Activated CD4-positive, alpha-beta memory T cell treated with anti-CD3 and anti-CD28 coated beads, Interleukin-2, amount 10 ng/mL, durations not matched to agents 7 days and 5 days (primary cell): ENCODE measurements at regions not wholly inside any gene's neighbourhood (a gene's known extent, or its start where the extent isn't known, plus 50 kb on each side); places are given as distances from the start of the nearest gene placed in this dataset.

Experiments
- CTCF ChIA-PET: fragments of 350-600 bp; sonication (Branson Sonifier 250); formaldehyde crosslinking; loops from one replicate; lab custom pipeline; 2021; ENCODE audit warnings: antibody characterized with exemption, inconsistent platforms; lab: Charles Lee
- POLR2A ChIA-PET: fragments of 350-600 bp; sonication (Branson Sonifier 250); formaldehyde crosslinking; loops from one replicate; lab custom pipeline; 2021; ENCODE audit warnings: antibody characterized with exemption; lab: Charles Lee
- DNase-seq: peaks from one replicate; pipeline ENCODE4 v3.0.0-alpha.2; 2020
- H3K27ac Mint-ChIP-seq: one replicate; pipeline ENCODE4 v1.8.0; 2021; ENCODE audit warnings: mild to moderate bottlenecking, mixed read lengths
- H3K27me3 Mint-ChIP-seq: one replicate; pipeline ENCODE4 v1.8.0; 2021; ENCODE audit warnings: mixed read lengths
- H3K36me3 Mint-ChIP-seq: one replicate; pipeline ENCODE4 v1.8.0; 2021; ENCODE audit warnings: low read depth, mixed read lengths
- H3K4me1 Mint-ChIP-seq: one replicate; pipeline ENCODE4 v1.8.0; 2021; ENCODE audit warnings: mixed read lengths
- H3K4me3 Mint-ChIP-seq: one replicate; pipeline ENCODE4 v1.8.0; 2021; ENCODE audit warnings: mild to moderate bottlenecking, mixed read lengths
- H3K9me3 Mint-ChIP-seq: one replicate; pipeline ENCODE4 v1.8.0; 2021; ENCODE audit warnings: mixed read lengths

GRCh38 chr4:128371876-128372275 is 84.3 kb upstream of the PGRMC2 start:
- H3K4me1 Mint-ChIP-seq = no peaks in the 10 kb centered on the region
- no peak overlapping the region for H3K27ac Mint-ChIP-seq
- POLR2A ChIA-PET = no interaction called here
- CTCF ChIA-PET = no interaction called here
- no peaks in the 10 kb centered on the region for H3K27me3 Mint-ChIP-seq
- no peak overlapping the region for H3K4me3 Mint-ChIP-seq
- no peak for DNase-seq
- H3K36me3 Mint-ChIP-seq = no peaks in the 10 kb centered on the region
- peaks cover 9% of the 10 kb centered on the region for H3K9me3 Mint-ChIP-seq

- no peak overlapping the region for H3K27ac Mint-ChIP-seq
- no peaks in the 10 kb centered on the region for H3K27me3 Mint-ChIP-seq
- POLR2A ChIA-PET = no interaction called here
- no peaks in the 10 kb centered on the region for H3K36me3 Mint-ChIP-seq
- no peak for DNase-seq
- H3K4me3 Mint-ChIP-seq = no peak overlapping the region
- peaks cover 7% of the 10 kb centered on the region for H3K9me3 Mint-ChIP-seq
- H3K4me1 Mint-ChIP-seq = no peaks in the 10 kb centered on the region
- CTCF ChIA-PET = interaction anchor here (0.5 kb wide), 1 partner anchor 18 kb away, joined by 4 read pairs; no protein-coding TSS in a partner anchor
Measured at GRCh38 chr4:128371001-128371777, 83.6 kb upstream of the PGRMC2 start.

GRCh38 chr4:128366212-128366611 is 78.6 kb upstream of the PGRMC2 start:
- POLR2A ChIA-PET = no interaction called here
- Mint-ChIP-seq H3K27me3 (no peaks in the 10 kb centered on the region), H3K4me1 (no peaks in the 10 kb centered on the region), H3K36me3 (no peaks in the 10 kb centered on the region), H3K27ac (no peak overlapping the region), H3K9me3 (peaks cover 4% of the 10 kb centered on the region), H3K4me3 (no peak overlapping the region)
- CTCF ChIA-PET = no interaction called here
- DNase-seq = no peak

- Mint-ChIP-seq H3K36me3 (no peaks in the 10 kb centered on the region), H3K9me3 (peaks cover under 1% of the 10 kb centered on the region), H3K27ac (no peak overlapping the region), H3K4me1 (no peaks in the 10 kb centered on the region), H3K27me3 (no peaks in the 10 kb centered on the region), H3K4me3 (no peak overlapping the region)
- ChIA-PET CTCF (no interaction called here), POLR2A (no interaction called here)
- DNase-seq = no peak
Measured at GRCh38 chr4:128364565-128364964, 77.0 kb upstream of the PGRMC2 start.

- Mint-ChIP-seq H3K4me3 (no peak overlapping the region), H3K27ac (no peak overlapping the region), H3K4me1 (no peaks in the 10 kb centered on the region), H3K9me3 (no peaks in the 10 kb centered on the region), H3K27me3 (no peaks in the 10 kb centered on the region), H3K36me3 (no peaks in the 10 kb centered on the region)
- DNase-seq = no peak
- ChIA-PET POLR2A (no interaction called here), CTCF (no interaction called here)
Measured at GRCh38 chr4:128363966-128364365, 76.4 kb upstream of the PGRMC2 start.

GRCh38 chr4:128362760-128363159 is 75.1 kb upstream of the PGRMC2 start:
- Mint-ChIP-seq H3K9me3 (no peaks in the 10 kb centered on the region), H3K27me3 (no peaks in the 10 kb centered on the region), H3K27ac (no peak overlapping the region), H3K36me3 (no peaks in the 10 kb centered on the region), H3K4me1 (no peaks in the 10 kb centered on the region), H3K4me3 (no peak overlapping the region)
- POLR2A ChIA-PET = no interaction called here
- DNase-seq = no peak
- CTCF ChIA-PET = no interaction called here

GRCh38 chr4:128359422-128359821 is 71.8 kb upstream of the PGRMC2 start:
- Mint-ChIP-seq H3K4me1 (no peaks in the 10 kb centered on the region), H3K4me3 (no peak overlapping the region), H3K9me3 (no peaks in the 10 kb centered on the region), H3K27ac (no peak overlapping the region), H3K27me3 (no peaks in the 10 kb centered on the region), H3K36me3 (no peaks in the 10 kb centered on the region)
- ChIA-PET POLR2A (no interaction called here), CTCF (no interaction called here)
- no peak for DNase-seq

GRCh38 chr4:128358913-128359279 is 71.3 kb upstream of the PGRMC2 start:
- no peak overlapping the region for H3K27ac Mint-ChIP-seq
- ChIA-PET CTCF (no interaction called here), POLR2A (no interaction called here)
- no peaks in the 10 kb centered on the region for H3K36me3 Mint-ChIP-seq
- no peak overlapping the region for H3K4me3 Mint-ChIP-seq
- H3K27me3 Mint-ChIP-seq = no peaks in the 10 kb centered on the region
- no peaks in the 10 kb centered on the region for H3K4me1 Mint-ChIP-seq
- H3K9me3 Mint-ChIP-seq = no peaks in the 10 kb centered on the region
- DNase-seq = no peak

GRCh38 chr4:128358231-128358912 is 70.8 kb upstream of the PGRMC2 start:
- CTCF ChIA-PET = interaction anchor here (0.6 kb wide), 1 partner anchor 47 kb away, joined by 4 read pairs; no protein-coding TSS in a partner anchor
- Mint-ChIP-seq H3K36me3 (no peaks in the 10 kb centered on the region), H3K9me3 (no peaks in the 10 kb centered on the region), H3K27ac (no peak overlapping the region), H3K4me1 (no peaks in the 10 kb centered on the region), H3K27me3 (no peaks in the 10 kb centered on the region), H3K4me3 (no peak overlapping the region)
- no peak for DNase-seq
- POLR2A ChIA-PET = no interaction called here

GRCh38 chr4:128357286-128357685 is 69.7 kb upstream of the PGRMC2 start:
- no peak overlapping the region for H3K27ac Mint-ChIP-seq
- no peaks in the 10 kb centered on the region for H3K9me3 Mint-ChIP-seq
- no peak for DNase-seq
- H3K4me1 Mint-ChIP-seq = no peaks in the 10 kb centered on the region
- CTCF ChIA-PET = no interaction called here
- H3K27me3 Mint-ChIP-seq = no peaks in the 10 kb centered on the region
- H3K36me3 Mint-ChIP-seq = no peaks in the 10 kb centered on the region
- no peak overlapping the region for H3K4me3 Mint-ChIP-seq
- POLR2A ChIA-PET = no interaction called here

- H3K27ac Mint-ChIP-seq = no peak overlapping the region
- no peaks in the 10 kb centered on the region for H3K9me3 Mint-ChIP-seq
- ChIA-PET POLR2A (no interaction called here), CTCF (no interaction called here)
- no peaks in the 10 kb centered on the region for H3K27me3 Mint-ChIP-seq
- no peaks in the 10 kb centered on the region for H3K4me1 Mint-ChIP-seq
- no peak overlapping the region for H3K4me3 Mint-ChIP-seq
- no peaks in the 10 kb centered on the region for H3K36me3 Mint-ChIP-seq
- no peak for DNase-seq
Measured at GRCh38 chr4:128355305-128355704, 67.7 kb upstream of the PGRMC2 start.

- DNase-seq = no peak
- ChIA-PET CTCF (no interaction called here), POLR2A (no interaction called here)
- H3K36me3 Mint-ChIP-seq = no peaks in the 10 kb centered on the region
- H3K27me3 Mint-ChIP-seq = no peaks in the 10 kb centered on the region
- H3K9me3 Mint-ChIP-seq = no peaks in the 10 kb centered on the region
- no peaks in the 10 kb centered on the region for H3K4me1 Mint-ChIP-seq
- no peak overlapping the region for H3K27ac Mint-ChIP-seq
- no peak overlapping the region for H3K4me3 Mint-ChIP-seq
Measured at GRCh38 chr4:128354205-128354821, 66.7 kb upstream of the PGRMC2 start.

GRCh38 chr4:128353791-128354190 is 66.2 kb upstream of the PGRMC2 start:
- no peak overlapping the region for H3K27ac Mint-ChIP-seq
- no peaks in the 10 kb centered on the region for H3K9me3 Mint-ChIP-seq
- H3K36me3 Mint-ChIP-seq = no peaks in the 10 kb centered on the region
- ChIA-PET CTCF (no interaction called here), POLR2A (no interaction called here)
- no peak overlapping the region for H3K4me3 Mint-ChIP-seq
- no peak for DNase-seq
- H3K4me1 Mint-ChIP-seq = no peaks in the 10 kb centered on the region
- no peaks in the 10 kb centered on the region for H3K27me3 Mint-ChIP-seq
